Neutrophil (primary cell): ENCODE measurements at regions not wholly inside any gene's neighbourhood (a gene's known extent, or its start where the extent isn't known, plus 50 kb on each side); places are given as distances from the start of the nearest gene placed in this dataset.

Experiments used
- H3K27ac ChIP-seq: fragments of 200-600 bp; sonication (generic); 2 replicates; pipeline ENCODE4 v1.5.1; 2016; ENCODE audit warnings: mild to moderate bottlenecking, moderate library complexity
- H3K27me3 ChIP-seq: fragments of 200-600 bp; sonication (generic); 2 replicates; pipeline ENCODE4 v1.6.0; 2016; ENCODE audit warnings: mild to moderate bottlenecking
- H3K36me3 ChIP-seq: fragments of 200-600 bp; sonication (generic); 2 replicates; pipeline ENCODE4 v1.5.1; 2017
- H3K4me1 ChIP-seq, 2 experiments: fragments of 200-600 bp in 1 of 2; sonication (generic) in 1 of 2; 1 replicate in 1 of 2; 2 replicates in 1 of 2; pipeline versions ENCODE4 v1.5.1 to v1.6.1; 2013 to 2016; ENCODE audit warnings: low read depth in 1 of 2, low read length in 1 of 2, mild to moderate bottlenecking in 1 of 2, moderate library complexity in 1 of 2; ENCODE audit not compliant: control insufficient read depth in 1 of 2, insufficient read depth in 1 of 2
- H3K4me3 ChIP-seq, 2 experiments: fragments of 200-600 bp in 1 of 2; sonication (generic) in 1 of 2; 1 replicate in 1 of 2; 2 replicates in 1 of 2; pipeline ENCODE4 v1.5.1; 2013 to 2016; ENCODE audit warnings: low read depth in 1 of 2, low read length in 1 of 2, mild to moderate bottlenecking in 1 of 2, moderate library complexity in 1 of 2
- H3K9me3 ChIP-seq: fragments of 200-600 bp; sonication (generic); 2 replicates; pipeline ENCODE4 v1.5.1; 2016
- CTCF ChIP-seq: fragments of 200-600 bp; sonication (generic); IDR thresholded peaks from 2 replicates; pipeline ENCODE4 v1.5.1; 2016; ENCODE audit warnings: antibody characterized with exemption

- no peak overlapping the region for H3K4me3 ChIP-seq
- peaks cover 67% of the 10 kb centered on the region for H3K27me3 ChIP-seq
- no peaks in the 10 kb centered on the region for H3K36me3 ChIP-seq
- H3K27ac ChIP-seq: no peak overlapping the region
- H3K9me3 ChIP-seq: no peaks in the 10 kb centered on the region
- H3K4me1 ChIP-seq: no peaks in the 10 kb centered on the region
- TF ChIP-seq CTCF: no peak
Observed at GRCh38 chr20:6863798-6864201, 96.3 kb downstream of the BMP2 start.

- TF ChIP-seq CTCF: no peak
- peaks cover 77% of the 10 kb centered on the region for H3K27me3 ChIP-seq
- H3K9me3 ChIP-seq: no peaks in the 10 kb centered on the region
- H3K36me3 ChIP-seq: no peaks in the 10 kb centered on the region
- no peak overlapping the region for H3K27ac ChIP-seq
- no peaks in the 10 kb centered on the region for H3K4me1 ChIP-seq
- H3K4me3 ChIP-seq: no peak overlapping the region
Observed at GRCh38 chr20:6864740-6865139, 97.3 kb downstream of the BMP2 start.

GRCh38 chr20:6866741-6867140 is 99.3 kb downstream of the BMP2 start:
- Histone ChIP-seq H3K9me3 (no peaks in the 10 kb centered on the region), H3K27me3 (peaks cover 84% of the 10 kb centered on the region), H3K4me3 (no peak overlapping the region), H3K27ac (no peak overlapping the region), H3K4me1 (no peaks in the 10 kb centered on the region), H3K36me3 (no peaks in the 10 kb centered on the region)
- no peak for TF ChIP-seq CTCF

- Histone ChIP-seq H3K27ac (no peak overlapping the region), H3K4me1 (no peaks in the 10 kb centered on the region), H3K27me3 (peaks cover 88% of the 10 kb centered on the region), H3K9me3 (no peaks in the 10 kb centered on the region), H3K36me3 (no peaks in the 10 kb centered on the region), H3K4me3 (no peak overlapping the region)
- TF ChIP-seq CTCF: no peak
Observed at GRCh38 chr20:6868861-6869260, 101.4 kb downstream of the BMP2 start.

- Histone ChIP-seq H3K27ac (no peak overlapping the region), H3K27me3 (peaks cover 71% of the 10 kb centered on the region), H3K4me3 (no peak overlapping the region), H3K36me3 (no peaks in the 10 kb centered on the region), H3K4me1 (no peaks in the 10 kb centered on the region), H3K9me3 (no peaks in the 10 kb centered on the region)
- TF ChIP-seq CTCF: no peak
Observed at GRCh38 chr20:6870559-6870958, 103.1 kb downstream of the BMP2 start.

GRCh38 chr20:6877633-6878032 is 110.1 kb downstream of the BMP2 start:
- Histone ChIP-seq H3K27ac (no peak overlapping the region), H3K27me3 (peaks cover 8% of the 10 kb centered on the region), H3K4me3 (no peak overlapping the region), H3K4me1 (peaks cover 14 to 15% of the 10 kb centered on the region in 2 experiments), H3K36me3 (no peaks in the 10 kb centered on the region), H3K9me3 (no peaks in the 10 kb centered on the region)
- no peak for TF ChIP-seq CTCF
